H9 (cell line): ENCODE measurements at regions not wholly inside any gene's neighbourhood (a gene's known extent, or its start where the extent isn't known, plus 50 kb on each side); places are given as distances from the start of the nearest gene placed in this dataset.

Source experiments
- DNase-seq: peaks from one replicate; pipeline ENCODE4 v3.0.0-alpha.2; 2017
- H2AFZ ChIP-seq: one replicate; pipeline ENCODE4 v1.6.1; 2013; ENCODE audit warnings: mild to moderate bottlenecking, low read length, control low read depth, moderate library complexity
- H2AK5ac ChIP-seq: 2 replicates; pipeline ENCODE4 v1.6.1; 2013; ENCODE audit warnings: low read length, control low read depth, mixed read lengths; ENCODE audit not compliant: insufficient read length
- H2BK120ac ChIP-seq: one replicate; pipeline ENCODE4 v1.6.1; 2013; ENCODE audit warnings: low read depth, mild to moderate bottlenecking, low read length, control low read depth, inconsistent platforms; ENCODE audit not compliant: poor library complexity, severe bottlenecking
- H2BK12ac ChIP-seq: 2 replicates; pipeline ENCODE4 v1.6.1; 2013; ENCODE audit warnings: low read length, control low read depth, mixed read lengths, low read depth; ENCODE audit not compliant: insufficient read length
- H2BK15ac ChIP-seq: 2 replicates; pipeline ENCODE4 v1.6.1; 2013; ENCODE audit warnings: low read depth, low read length, control low read depth
- H2BK20ac ChIP-seq: one replicate; pipeline ENCODE4 v1.6.1; 2013; ENCODE audit warnings: low read depth, mild to moderate bottlenecking, low read length, control low read depth, inconsistent platforms; ENCODE audit not compliant: poor library complexity, severe bottlenecking
- H2BK5ac ChIP-seq: 2 replicates; pipeline ENCODE4 v1.6.1; 2013; ENCODE audit warnings: low read length, control low read depth, mixed read lengths; ENCODE audit not compliant: insufficient read length
- H3K14ac ChIP-seq: 2 replicates; pipeline ENCODE4 v1.6.1; 2013; ENCODE audit warnings: low read length, control low read depth; ENCODE audit not compliant: insufficient read depth
- H3K18ac ChIP-seq: 2 replicates; pipeline ENCODE4 v1.6.1; 2013; ENCODE audit warnings: low read depth, mild to moderate bottlenecking, mixed read lengths, low read length, control low read depth; ENCODE audit not compliant: insufficient read length
- H3K23ac ChIP-seq: 2 replicates; pipeline ENCODE4 v1.6.1; 2013; ENCODE audit warnings: low read length, control low read depth, mixed read lengths, low read depth; ENCODE audit not compliant: insufficient read length
- H3K23me2 ChIP-seq: 2 replicates; pipeline ENCODE4 v1.6.1; 2013; ENCODE audit warnings: low read depth, mild to moderate bottlenecking, mixed read lengths, low read length, control low read depth; ENCODE audit not compliant: insufficient read length, poor library complexity, severe bottlenecking
- H3K27ac ChIP-seq: 2 replicates; pipeline ENCODE4 v1.5.1; 2013; ENCODE audit warnings: low read length, control low read depth, mixed read lengths, low read depth; ENCODE audit not compliant: insufficient read length
- H3K27me3 ChIP-seq: 2 replicates; pipeline ENCODE4 v1.6.1; 2013; ENCODE audit warnings: low read length, control low read depth, inconsistent platforms; ENCODE audit not compliant: insufficient read depth
- H3K4ac ChIP-seq: 2 replicates; pipeline ENCODE4 v1.6.1; 2013; ENCODE audit warnings: low read depth, mild to moderate bottlenecking, control low read depth, inconsistent platforms, low read length, moderate library complexity
- H3K4me1 ChIP-seq: 2 replicates; pipeline ENCODE4 v1.6.1; 2013; ENCODE audit warnings: low read length, control low read depth, inconsistent platforms; ENCODE audit not compliant: insufficient read depth
- H3K4me2 ChIP-seq: 2 replicates; pipeline ENCODE4 v1.6.1; 2013; ENCODE audit warnings: low read length, control low read depth, mixed read lengths; ENCODE audit not compliant: insufficient read length, insufficient read depth
- H3K56ac ChIP-seq: 2 replicates; pipeline ENCODE4 v1.6.1; 2013; ENCODE audit warnings: low read depth, mild to moderate bottlenecking, mixed read lengths, low read length, control low read depth; ENCODE audit not compliant: insufficient read length
- H3K79me1 ChIP-seq: 2 replicates; pipeline ENCODE4 v1.6.1; 2013; ENCODE audit warnings: low read depth, mild to moderate bottlenecking, moderate library complexity, low read length, control low read depth, inconsistent platforms; ENCODE audit not compliant: insufficient read depth, poor library complexity, severe bottlenecking
- H3K79me2 ChIP-seq: 2 replicates; pipeline ENCODE4 v1.6.1; 2013; ENCODE audit warnings: low read length, control low read depth, inconsistent platforms; ENCODE audit not compliant: insufficient read depth
- H3K9ac ChIP-seq: 2 replicates; pipeline ENCODE4 v1.6.1; 2013; ENCODE audit warnings: low read length, control low read depth, mixed read lengths; ENCODE audit not compliant: insufficient read length; ENCODE audit errors: extremely low read depth
- H3K9me3 ChIP-seq: one replicate; pipeline ENCODE4 v1.6.1; 2013; ENCODE audit warnings: low read depth, low read length, inconsistent platforms; ENCODE audit not compliant: control insufficient read depth
- H3T11ph ChIP-seq: one replicate; pipeline ENCODE4 v1.6.1; 2013; ENCODE audit warnings: mild to moderate bottlenecking, low read length, control low read depth, inconsistent platforms
- H4K20me1 ChIP-seq: one replicate; pipeline ENCODE4 v1.6.1; 2013; ENCODE audit not compliant: control insufficient read depth, insufficient read length, insufficient read depth
- H4K5ac ChIP-seq: 2 replicates; pipeline ENCODE4 v1.6.1; 2013; ENCODE audit warnings: low read depth, mild to moderate bottlenecking, mixed read lengths, low read length, control low read depth; ENCODE audit not compliant: insufficient read length
- H4K8ac ChIP-seq: replicated peaks from 2 replicates; pipeline ENCODE4 v1.6.1; 2013; ENCODE audit warnings: low read length, control low read depth, mixed read lengths, low read depth; ENCODE audit not compliant: insufficient read length
- H4K91ac ChIP-seq: 2 replicates; pipeline ENCODE4 v1.6.1; 2013; ENCODE audit warnings: low read depth, mild to moderate bottlenecking, moderate library complexity, mixed read lengths, low read length, control low read depth; ENCODE audit not compliant: insufficient read length
- H3K27ac Mint-ChIP-seq, 3 experiments: 2 replicates in 2 of 3; 3 replicates in 1 of 3; pipeline ENCODE4 v1.8.0; 2020 to 2021; ENCODE audit warnings: mixed read lengths in 3 of 3, mild to moderate bottlenecking in 1 of 3, moderate library complexity in 1 of 3
- H3K27me3 Mint-ChIP-seq: 2 replicates; pipeline ENCODE4 v1.8.0; 2021; ENCODE audit warnings: low read depth, mild to moderate bottlenecking, moderate library complexity, mixed read lengths
- H3K36me3 Mint-ChIP-seq, 3 experiments: 2 replicates in 2 of 3; 3 replicates in 1 of 3; pipeline ENCODE4 v1.8.0; 2020 to 2021; ENCODE audit warnings: low read depth in 3 of 3, mixed read lengths in 3 of 3; ENCODE audit not compliant: insufficient read depth in 1 of 3
- H3K4me1 Mint-ChIP-seq, 2 experiments: 2 replicates each; pipeline ENCODE4 v1.8.0; 2020; ENCODE audit warnings: mixed read lengths in 2 of 2
- H3K4me3 Mint-ChIP-seq, 2 experiments: 2 replicates in 1 of 2; 3 replicates in 1 of 2; pipeline ENCODE4 v1.8.0; 2020 to 2021; ENCODE audit warnings: mild to moderate bottlenecking in 2 of 2, mixed read lengths in 2 of 2, moderate library complexity in 1 of 2
- H3K9me3 Mint-ChIP-seq, 2 experiments: 2 replicates in 1 of 2; 3 replicates in 1 of 2; pipeline ENCODE4 v1.8.0; 2020; ENCODE audit warnings: mild to moderate bottlenecking in 2 of 2, mixed read lengths in 2 of 2, moderate library complexity in 1 of 2
- CTCF ChIP-seq: fragments of 200-600 bp; sonication (generic); conservative IDR thresholded peaks from 3 replicates; pipeline ENCODE4 v1.8.0; 2021; ENCODE audit warnings: antibody characterized with exemption, mild to moderate bottlenecking
- WGBS: extraction: QIAGEN DNeasy Blood & Tissue Kit; methylation state at CpG from one replicate; pipeline ENCODE4 v1.1.7; 2013; ENCODE audit warnings: missing lambda C conversion rate, low lambda C conversion rate, mixed read lengths; ENCODE audit not compliant: insufficient read length; ENCODE audit errors: extremely low coverage; 5-methylcytosine and 5-hydroxymethylcytosine counted together

- no peak overlapping the region for H2AFZ ChIP-seq
- H4K8ac ChIP-seq, result no peak overlapping the region
- H3K79me1 ChIP-seq, result no peaks in the 10 kb centered on the region
- H2BK15ac ChIP-seq, result no peak overlapping the region
- TF ChIP-seq CTCF, result no peak
- no peak overlapping the region for H3K4ac ChIP-seq
- H3K27me3 Mint-ChIP-seq, result no peaks in the 10 kb centered on the region
- WGBS, result no CpG with 5 or more reads among the region's 7 CpGs
- no peak overlapping the region for H3T11ph ChIP-seq
- H3K4me2 ChIP-seq, result no peak overlapping the region
- H3K4me1 ChIP-seq, result no peaks in the 10 kb centered on the region
- no peak overlapping the region for H2BK12ac ChIP-seq
- no peak overlapping the region for H3K18ac ChIP-seq
- no peak overlapping the region for H3K4me3 Mint-ChIP-seq
- no peak overlapping the region for H3K9ac ChIP-seq
- no peak overlapping the region for H4K5ac ChIP-seq
- no peak overlapping the region for H3K23ac ChIP-seq
- no peak overlapping the region for H2AK5ac ChIP-seq
- no peak overlapping the region for H3K56ac ChIP-seq
- no peak overlapping the region for H3K14ac ChIP-seq
- no peak overlapping the region for H3K27ac ChIP-seq
- H3K9me3 ChIP-seq, result no peaks in the 10 kb centered on the region
- no peak overlapping the region for H2BK20ac ChIP-seq
- peaks cover 2 to 6% of the 10 kb centered on the region in 2 experiments; a peak in 4 of 5 replicates for H3K9me3 Mint-ChIP-seq
- no peaks in the 10 kb centered on the region for H3K27me3 ChIP-seq
- H3K27ac Mint-ChIP-seq, result no peak overlapping the region
- no peaks in the 10 kb centered on the region for H3K79me2 ChIP-seq
- H2BK120ac ChIP-seq, result no peak overlapping the region
- H2BK5ac ChIP-seq, result no peak overlapping the region
- DNase-seq, result no peak
- H3K23me2 ChIP-seq, result no peaks in the 10 kb centered on the region
- no peaks in the 10 kb centered on the region for H3K4me1 Mint-ChIP-seq
- H3K36me3 Mint-ChIP-seq, result peaks cover 0 to 2% (median 0%) of the 10 kb centered on the region in 3 experiments; a peak in 1 of 7 replicates
- no peaks in the 10 kb centered on the region for H4K20me1 ChIP-seq
- H4K91ac ChIP-seq, result no peak overlapping the region
These were observed 1968.7 kb upstream of the FLRT2 start for GRCh38 chr14:83561261-83561660.
